ENCODE measurements at regions not wholly inside any gene's neighbourhood (a gene's known extent, or its start where the extent isn't known, plus 50 kb on each side); places are given as distances from the start of the nearest gene placed in this dataset.

- H3K27me3 ChIP-seq (ENCODE audit: control insufficient read depth in 2 of 2, insufficient read depth in 2 of 2, low read length in 2 of 2) = no peaks in the 10 kb centered on the region
- H3K79me2 ChIP-seq (ENCODE audit: control insufficient read depth, insufficient read depth, low read length) = no peaks in the 10 kb centered on the region
- no peaks in the 10 kb centered on the region for H3K4me1 ChIP-seq (ENCODE audit: control insufficient read depth, extremely low read depth, insufficient read depth, low read length)
- intact Hi-C loops (cut with micrococcal nuclease) (no loop called here), dilution Hi-C loops (cut with MboI; ENCODE audit: extremely low pct_ligation_motif_present, low sequenced_read_pairs) (no loop called here)
- POLR2A ChIA-PET = no interaction called here
- H3K36me3 ChIP-seq (ENCODE audit: control insufficient read depth in 2 of 2, extremely low read depth in 1 of 2, insufficient read depth in 2 of 2, low read length in 2 of 2) = no peaks in the 10 kb centered on the region
- no TSS peak for BruUV-seq (replicated peaks)
- no peaks in the 10 kb centered on the region for H4K20me1 ChIP-seq (replicated peaks; ENCODE audit: control insufficient read depth, extremely low read depth, insufficient read depth, low read length)
- H3K27ac ChIP-seq (ENCODE audit: insufficient read depth, low read depth, low read length) = no peak overlapping the region
- CTCF ChIA-PET = no interaction called here
- no peak overlapping the region for H3K9ac ChIP-seq (replicated peaks; ENCODE audit: extremely low read depth, insufficient read depth, low read length)
- no peaks in the 10 kb centered on the region for H3K9me1 ChIP-seq (replicated peaks; ENCODE audit: control insufficient read depth, extremely low read depth, insufficient read depth, low read length)
- FAIRE-seq (no peak), DNase-seq (ENCODE audit: low read depth, low spot score) (no peak)
- no peak for TF ChIP-seq GATA2 (IDR thresholded peaks at IDR 0.05; ENCODE audit: insufficient read depth, insufficient read length, low read depth, low read length)
- H2AFZ ChIP-seq (ENCODE audit: low read depth, low read length) = no peak overlapping the region
- no peaks in the 10 kb centered on the region for H3K9me3 ChIP-seq (replicated peaks; ENCODE audit: control insufficient read depth, insufficient read depth, low read length)
- no peak overlapping the region for H3K4me2 ChIP-seq (ENCODE audit: insufficient read depth, low read length)
- H3K4me3 ChIP-seq (replicated peaks in 1 of 3; ENCODE audit: insufficient read depth in 1 of 3, low read depth in 1 of 3, low read length in 3 of 3) = no peak overlapping the region
Measured at GRCh38 chr1:166603296-166603695, 236.0 kb upstream of the POGK start.

- FAIRE-seq (no peak), DNase-seq (ENCODE audit: low read depth, low spot score) (no peak)
- H3K36me3 ChIP-seq (ENCODE audit: control insufficient read depth in 2 of 2, extremely low read depth in 1 of 2, insufficient read depth in 2 of 2, low read length in 2 of 2) = no peaks in the 10 kb centered on the region
- no peaks in the 10 kb centered on the region for H4K20me1 ChIP-seq (replicated peaks; ENCODE audit: control insufficient read depth, extremely low read depth, insufficient read depth, low read length)
- H3K79me2 ChIP-seq (ENCODE audit: control insufficient read depth, insufficient read depth, low read length) = no peaks in the 10 kb centered on the region
- H3K4me2 ChIP-seq (ENCODE audit: insufficient read depth, low read length) = no peak overlapping the region
- no peaks in the 10 kb centered on the region for H3K27me3 ChIP-seq (ENCODE audit: control insufficient read depth in 2 of 2, insufficient read depth in 2 of 2, low read length in 2 of 2)
- no peak overlapping the region for H3K9ac ChIP-seq (replicated peaks; ENCODE audit: extremely low read depth, insufficient read depth, low read length)
- TF ChIP-seq EZH2 (IDR thresholded peaks at IDR 0.05; ENCODE audit: borderline replicate concordance, low read depth, low read length, severe bottlenecking) (no peak), CTCF (IDR thresholded peaks at IDR 0.05; ENCODE audit: extremely low read depth in 1 of 2, insufficient read depth in 1 of 2, low read depth in 1 of 2, low read length in 2 of 2) (no peak), POLR2AphosphoS5 (IDR thresholded peaks at IDR 0.05; ENCODE audit: insufficient read depth, low read depth, low read length) (no peak), JUN (IDR thresholded peaks at IDR 0.05; ENCODE audit: borderline replicate concordance, insufficient read depth, insufficient read length, low read depth) (no peak), POLR2A (IDR thresholded peaks at IDR 0.05; ENCODE audit: low read depth, low read length) (no peak), GATA2 (IDR thresholded peaks at IDR 0.05; ENCODE audit: insufficient read depth, insufficient read length, low read depth, low read length) (no peak), FOS (IDR thresholded peaks at IDR 0.05; ENCODE audit: borderline replicate concordance, insufficient read depth, low read length) (no peak), MAX (IDR thresholded peaks at IDR 0.05; ENCODE audit: insufficient read depth, insufficient read length) (no peak), MYC (IDR thresholded peaks at IDR 0.05; ENCODE audit: low read depth, low read length) (no peak)
- H2AFZ ChIP-seq (ENCODE audit: low read depth, low read length) = no peak overlapping the region
- CTCF ChIA-PET = no interaction called here
- intact Hi-C loops (cut with micrococcal nuclease) (no loop called here), dilution Hi-C loops (cut with MboI; ENCODE audit: extremely low pct_ligation_motif_present, low sequenced_read_pairs) (no loop called here)
- no TSS peak for BruUV-seq (replicated peaks)
- H3K9me3 ChIP-seq (replicated peaks; ENCODE audit: control insufficient read depth, insufficient read depth, low read length) = no peaks in the 10 kb centered on the region
- no peak overlapping the region for H3K27ac ChIP-seq (ENCODE audit: insufficient read depth, low read depth, low read length)
- no peaks in the 10 kb centered on the region for H3K4me1 ChIP-seq (ENCODE audit: control insufficient read depth, extremely low read depth, insufficient read depth, low read length)
- no peak overlapping the region for H3K4me3 ChIP-seq (replicated peaks in 1 of 3; ENCODE audit: insufficient read depth in 1 of 3, low read depth in 1 of 3, low read length in 3 of 3)
- POLR2A ChIA-PET = no interaction called here
- no peaks in the 10 kb centered on the region for H3K9me1 ChIP-seq (replicated peaks; ENCODE audit: control insufficient read depth, extremely low read depth, insufficient read depth, low read length)
Measured at GRCh38 chr1:166605137-166605536, 234.1 kb upstream of the POGK start.

All from endothelial cell of umbilical vein (primary cell).